HL-60 (cell line): ENCODE measurements at regions not wholly inside any gene's neighbourhood (a gene's known extent, or its start where the extent isn't known, plus 50 kb on each side); places are given as distances from the start of the nearest gene placed in this dataset.

Experiments
- GABPA ChIP-seq: IDR thresholded peaks from 2 replicates; pipeline ENCODE4 v1.6.1; 2012; ENCODE audit warnings: low read depth
- POLR2AphosphoS5 ChIP-seq: IDR thresholded peaks from 2 replicates; pipeline ENCODE4 v1.6.1; 2012; ENCODE audit warnings: low read depth
- SPI1 ChIP-seq: IDR thresholded peaks from 2 replicates; pipeline ENCODE4 v1.6.1; 2012; ENCODE audit warnings: low read depth, mild to moderate bottlenecking, borderline replicate concordance
- TF ChIP-seq, protein P1 (sequence below): IDR thresholded peaks from one replicate; pipeline ENCODE4 v1.5.1; 2011; ENCODE audit warnings: low read length, control low read depth, inconsistent platforms; ENCODE audit not compliant: insufficient read depth
- TF ChIP-seq, protein P2 (sequence below): IDR thresholded peaks from 2 replicates; pipeline ENCODE4 v1.6.1; 2012; ENCODE audit warnings: low read depth; ENCODE audit not compliant: insufficient replicate concordance

DNA sequence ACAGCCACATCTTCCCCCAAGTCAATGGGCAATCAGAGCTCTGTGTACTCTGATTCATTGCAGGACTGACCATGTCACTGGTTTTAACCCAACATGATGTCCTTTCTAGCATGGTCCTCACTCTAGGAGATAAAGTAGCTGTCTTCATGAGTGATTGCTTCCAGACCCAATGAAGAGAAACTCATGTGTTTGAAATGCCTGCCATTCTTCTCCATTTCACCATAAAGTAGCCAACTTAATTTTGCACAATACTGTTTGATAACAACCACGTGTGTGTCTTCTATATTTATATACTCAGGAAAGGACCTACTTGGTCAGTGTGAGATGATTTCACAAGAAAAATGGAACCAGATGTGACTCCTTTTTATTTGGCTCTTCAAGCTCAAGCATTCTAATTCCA, 172.5 kb downstream of the AXIN2 start:
- TF ChIP-seq, protein P1, sequence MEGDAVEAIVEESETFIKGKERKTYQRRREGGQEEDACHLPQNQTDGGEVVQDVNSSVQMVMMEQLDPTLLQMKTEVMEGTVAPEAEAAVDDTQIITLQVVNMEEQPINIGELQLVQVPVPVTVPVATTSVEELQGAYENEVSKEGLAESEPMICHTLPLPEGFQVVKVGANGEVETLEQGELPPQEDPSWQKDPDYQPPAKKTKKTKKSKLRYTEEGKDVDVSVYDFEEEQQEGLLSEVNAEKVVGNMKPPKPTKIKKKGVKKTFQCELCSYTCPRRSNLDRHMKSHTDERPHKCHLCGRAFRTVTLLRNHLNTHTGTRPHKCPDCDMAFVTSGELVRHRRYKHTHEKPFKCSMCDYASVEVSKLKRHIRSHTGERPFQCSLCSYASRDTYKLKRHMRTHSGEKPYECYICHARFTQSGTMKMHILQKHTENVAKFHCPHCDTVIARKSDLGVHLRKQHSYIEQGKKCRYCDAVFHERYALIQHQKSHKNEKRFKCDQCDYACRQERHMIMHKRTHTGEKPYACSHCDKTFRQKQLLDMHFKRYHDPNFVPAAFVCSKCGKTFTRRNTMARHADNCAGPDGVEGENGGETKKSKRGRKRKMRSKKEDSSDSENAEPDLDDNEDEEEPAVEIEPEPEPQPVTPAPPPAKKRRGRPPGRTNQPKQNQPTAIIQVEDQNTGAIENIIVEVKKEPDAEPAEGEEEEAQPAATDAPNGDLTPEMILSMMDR, result no peak
- TF ChIP-seq, protein P2, sequence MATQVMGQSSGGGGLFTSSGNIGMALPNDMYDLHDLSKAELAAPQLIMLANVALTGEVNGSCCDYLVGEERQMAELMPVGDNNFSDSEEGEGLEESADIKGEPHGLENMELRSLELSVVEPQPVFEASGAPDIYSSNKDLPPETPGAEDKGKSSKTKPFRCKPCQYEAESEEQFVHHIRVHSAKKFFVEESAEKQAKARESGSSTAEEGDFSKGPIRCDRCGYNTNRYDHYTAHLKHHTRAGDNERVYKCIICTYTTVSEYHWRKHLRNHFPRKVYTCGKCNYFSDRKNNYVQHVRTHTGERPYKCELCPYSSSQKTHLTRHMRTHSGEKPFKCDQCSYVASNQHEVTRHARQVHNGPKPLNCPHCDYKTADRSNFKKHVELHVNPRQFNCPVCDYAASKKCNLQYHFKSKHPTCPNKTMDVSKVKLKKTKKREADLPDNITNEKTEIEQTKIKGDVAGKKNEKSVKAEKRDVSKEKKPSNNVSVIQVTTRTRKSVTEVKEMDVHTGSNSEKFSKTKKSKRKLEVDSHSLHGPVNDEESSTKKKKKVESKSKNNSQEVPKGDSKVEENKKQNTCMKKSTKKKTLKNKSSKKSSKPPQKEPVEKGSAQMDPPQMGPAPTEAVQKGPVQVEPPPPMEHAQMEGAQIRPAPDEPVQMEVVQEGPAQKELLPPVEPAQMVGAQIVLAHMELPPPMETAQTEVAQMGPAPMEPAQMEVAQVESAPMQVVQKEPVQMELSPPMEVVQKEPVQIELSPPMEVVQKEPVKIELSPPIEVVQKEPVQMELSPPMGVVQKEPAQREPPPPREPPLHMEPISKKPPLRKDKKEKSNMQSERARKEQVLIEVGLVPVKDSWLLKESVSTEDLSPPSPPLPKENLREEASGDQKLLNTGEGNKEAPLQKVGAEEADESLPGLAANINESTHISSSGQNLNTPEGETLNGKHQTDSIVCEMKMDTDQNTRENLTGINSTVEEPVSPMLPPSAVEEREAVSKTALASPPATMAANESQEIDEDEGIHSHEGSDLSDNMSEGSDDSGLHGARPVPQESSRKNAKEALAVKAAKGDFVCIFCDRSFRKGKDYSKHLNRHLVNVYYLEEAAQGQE, result no peak
- TF ChIP-seq SPI1 (no peak), GABPA (no peak), POLR2AphosphoS5 (no peak)
